ENCODE measurements at regions not wholly inside any gene's neighbourhood (a gene's known extent, or its start where the extent isn't known, plus 50 kb on each side); places are given as distances from the start of the nearest gene placed in this dataset.

- TF ChIP-seq BHLHE40 (IDR thresholded peaks at IDR 0.05; ENCODE audit: borderline replicate concordance) (no peak), SP1 (IDR thresholded peaks at IDR 0.05) (no peak), FOXM1 (IDR thresholded peaks at IDR 0.05; ENCODE audit: borderline replicate concordance) (no peak)
Measured at GRCh38 chr4:138400543-138400942, 158.4 kb upstream of the SLC7A11 start.

Data from HEK293T (cell line).